Fibroblast of lung (primary cell): ENCODE measurements at regions not wholly inside any gene's neighbourhood (a gene's known extent, or its start where the extent isn't known, plus 50 kb on each side); places are given as distances from the start of the nearest gene placed in this dataset.

Experiments
- DNase-seq, 2 donors: peaks; one replicate each; pipeline versions ENCODE4 v3.0.0 to v3.0.0-alpha.2; 2010; ENCODE audit warnings: low read depth in 2 of 2
- H2AFZ ChIP-seq: 2 replicates; pipeline ENCODE4 v1.5.1; 2012; ENCODE audit warnings: low read length, control low read depth, inconsistent platforms
- H3K27ac ChIP-seq: 2 replicates; pipeline ENCODE4 v1.5.1; 2011; ENCODE audit warnings: low read length, control low read depth; ENCODE audit not compliant: insufficient read depth
- H3K27me3 ChIP-seq: 2 replicates; pipeline ENCODE4 v1.5.1; 2011; ENCODE audit warnings: mild to moderate bottlenecking, low read length; ENCODE audit not compliant: control insufficient read depth, insufficient read depth
- H3K36me3 ChIP-seq: 2 replicates; pipeline ENCODE4 v1.5.1; 2011; ENCODE audit warnings: low read length; ENCODE audit not compliant: control insufficient read depth, insufficient read depth
- H3K4me1 ChIP-seq: 2 replicates; pipeline ENCODE4 v1.5.1; 2011; ENCODE audit warnings: low read length; ENCODE audit not compliant: control insufficient read depth, insufficient read depth; ENCODE audit errors: extremely low read depth
- H3K4me2 ChIP-seq: 2 replicates; pipeline ENCODE4 v1.5.1; 2011; ENCODE audit warnings: low read length, control low read depth; ENCODE audit not compliant: insufficient read depth; ENCODE audit errors: extremely low read depth
- H3K4me3 ChIP-seq, 4 experiments: fragments of 200-600 bp in 1 of 4; sonication (generic) in 1 of 4; replicated peaks in 1 of 4; 2 replicates each; pipeline ENCODE4 v1.5.1; 2011 to 2016; ENCODE audit warnings: low read length in 4 of 4, low read depth in 3 of 4, mild to moderate bottlenecking in 3 of 4, control low read depth in 2 of 4, inconsistent platforms in 1 of 4, mixed read lengths in 1 of 4; ENCODE audit not compliant: insufficient read depth in 1 of 4; ENCODE audit errors: control extremely low read depth in 1 of 4
- H3K79me2 ChIP-seq: 2 replicates; pipeline ENCODE4 v1.5.1; 2012; ENCODE audit warnings: mild to moderate bottlenecking, low read length, inconsistent platforms; ENCODE audit not compliant: control insufficient read depth, insufficient read depth
- H3K9ac ChIP-seq: 2 replicates; pipeline ENCODE4 v1.5.1; 2011; ENCODE audit warnings: mild to moderate bottlenecking, low read length, control low read depth; ENCODE audit not compliant: insufficient read depth
- H3K9me3 ChIP-seq: 2 replicates; pipeline ENCODE4 v1.5.1; 2012; ENCODE audit warnings: low read depth, low read length; ENCODE audit not compliant: control insufficient read depth, insufficient read depth
- H4K20me1 ChIP-seq: 2 replicates; pipeline ENCODE4 v1.5.1; 2011; ENCODE audit warnings: low read length; ENCODE audit not compliant: control insufficient read depth, insufficient read depth; ENCODE audit errors: extremely low read depth
- EZH2 ChIP-seq: IDR thresholded peaks from 2 replicates; pipeline ENCODE4 v1.5.1; 2012; ENCODE audit warnings: low read length, control low read depth, mild to moderate bottlenecking; ENCODE audit errors: missing control alignments
- TF ChIP-seq, protein P1 (sequence below), 2 donors: IDR thresholded peaks in 1 of 2; conservative IDR thresholded peaks in 1 of 2; 1 replicate in 1 of 2; 2 replicates in 1 of 2; pipeline ENCODE4 v1.5.1; 2011 to 2012; ENCODE audit warnings: low read length in 2 of 2, control low read depth in 1 of 2, inconsistent platforms in 1 of 2, low read depth in 1 of 2, mild to moderate bottlenecking in 1 of 2

DNA sequence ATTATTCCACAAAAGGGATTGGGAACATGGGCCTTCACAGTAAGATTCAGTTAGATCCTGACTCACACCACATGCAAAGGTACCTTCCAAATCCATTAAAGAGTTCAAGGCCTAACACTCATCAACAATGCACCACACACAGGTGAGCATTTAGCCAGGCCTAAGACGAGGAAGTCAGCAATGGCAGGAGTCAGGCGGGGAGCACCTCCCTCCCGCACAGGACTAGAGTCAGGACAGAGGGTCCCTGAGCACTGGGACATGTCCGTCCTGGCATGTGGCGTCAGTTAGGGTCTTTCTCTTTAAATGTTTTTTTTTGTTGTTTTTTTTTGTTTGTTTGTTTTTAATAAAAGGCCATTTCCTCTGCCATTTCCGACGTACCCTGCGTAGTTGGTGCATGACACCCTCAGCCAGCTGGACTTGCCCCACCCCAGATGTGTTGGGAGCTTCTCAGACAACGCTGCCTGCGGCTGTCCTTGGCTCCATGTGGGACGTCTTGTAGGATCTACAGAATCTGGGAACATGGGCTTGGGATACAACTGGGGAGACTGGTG, 1458.6 kb downstream of the BRD1 start:
- TF ChIP-seq, protein P1, sequence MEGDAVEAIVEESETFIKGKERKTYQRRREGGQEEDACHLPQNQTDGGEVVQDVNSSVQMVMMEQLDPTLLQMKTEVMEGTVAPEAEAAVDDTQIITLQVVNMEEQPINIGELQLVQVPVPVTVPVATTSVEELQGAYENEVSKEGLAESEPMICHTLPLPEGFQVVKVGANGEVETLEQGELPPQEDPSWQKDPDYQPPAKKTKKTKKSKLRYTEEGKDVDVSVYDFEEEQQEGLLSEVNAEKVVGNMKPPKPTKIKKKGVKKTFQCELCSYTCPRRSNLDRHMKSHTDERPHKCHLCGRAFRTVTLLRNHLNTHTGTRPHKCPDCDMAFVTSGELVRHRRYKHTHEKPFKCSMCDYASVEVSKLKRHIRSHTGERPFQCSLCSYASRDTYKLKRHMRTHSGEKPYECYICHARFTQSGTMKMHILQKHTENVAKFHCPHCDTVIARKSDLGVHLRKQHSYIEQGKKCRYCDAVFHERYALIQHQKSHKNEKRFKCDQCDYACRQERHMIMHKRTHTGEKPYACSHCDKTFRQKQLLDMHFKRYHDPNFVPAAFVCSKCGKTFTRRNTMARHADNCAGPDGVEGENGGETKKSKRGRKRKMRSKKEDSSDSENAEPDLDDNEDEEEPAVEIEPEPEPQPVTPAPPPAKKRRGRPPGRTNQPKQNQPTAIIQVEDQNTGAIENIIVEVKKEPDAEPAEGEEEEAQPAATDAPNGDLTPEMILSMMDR (conservative IDR thresholded peaks at IDR 0.05 in 1 of 2, IDR thresholded peaks at IDR 0.05 in 1 of 2; ENCODE audit: low read depth in 1 of 2, low read length in 2 of 2) = no peak
- TF ChIP-seq EZH2 = no peak
- H3K27me3 ChIP-seq = no peaks in the 10 kb centered on the region
- H3K9ac ChIP-seq = no peak overlapping the region
- DNase-seq = no peak
- H4K20me1 ChIP-seq = no peaks in the 10 kb centered on the region
- no peak overlapping the region for H3K27ac ChIP-seq
- no peaks in the 10 kb centered on the region for H3K4me1 ChIP-seq
- no peak overlapping the region for H2AFZ ChIP-seq
- no peaks in the 10 kb centered on the region for H3K79me2 ChIP-seq
- H3K4me3 ChIP-seq = no peak overlapping the region
- no peak overlapping the region for H3K4me2 ChIP-seq
- H3K9me3 ChIP-seq = no peaks in the 10 kb centered on the region
- no peaks in the 10 kb centered on the region for H3K36me3 ChIP-seq

DNA sequence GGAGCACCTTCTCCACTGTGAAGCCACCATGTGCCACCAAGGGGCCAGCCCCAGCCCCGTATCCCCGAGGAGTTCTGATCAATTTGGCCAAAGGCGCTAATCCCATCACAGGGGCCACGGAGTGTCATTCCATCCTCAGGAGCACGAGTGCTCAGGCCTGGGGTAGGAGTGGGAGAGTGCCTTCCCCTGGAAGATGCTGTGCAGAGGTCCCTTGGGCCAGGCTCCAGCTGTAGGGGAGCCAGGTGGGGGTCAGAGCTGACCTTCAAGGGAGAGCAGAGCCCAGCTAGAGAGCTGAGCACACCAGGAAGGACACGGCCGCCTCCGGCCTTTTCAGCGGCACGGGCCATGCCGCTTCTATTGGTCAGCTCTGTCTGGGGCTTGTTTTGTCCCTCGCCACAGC, 1459.9 kb downstream of the BRD1 start:
- H4K20me1 ChIP-seq = no peaks in the 10 kb centered on the region
- TF ChIP-seq, protein P1 (conservative IDR thresholded peaks at IDR 0.05 in 1 of 2, IDR thresholded peaks at IDR 0.05 in 1 of 2; ENCODE audit: low read depth in 1 of 2, low read length in 2 of 2) = no peak
- TF ChIP-seq EZH2 = no peak
- H2AFZ ChIP-seq = no peak overlapping the region
- H3K9me3 ChIP-seq = no peaks in the 10 kb centered on the region
- DNase-seq = no peak
- H3K4me2 ChIP-seq = no peak overlapping the region
- H3K9ac ChIP-seq = no peak overlapping the region
- H3K4me1 ChIP-seq = no peaks in the 10 kb centered on the region
- H3K36me3 ChIP-seq = no peaks in the 10 kb centered on the region
- no peak overlapping the region for H3K4me3 ChIP-seq
- no peaks in the 10 kb centered on the region for H3K79me2 ChIP-seq
- no peaks in the 10 kb centered on the region for H3K27me3 ChIP-seq
- H3K27ac ChIP-seq = no peak overlapping the region

DNA sequence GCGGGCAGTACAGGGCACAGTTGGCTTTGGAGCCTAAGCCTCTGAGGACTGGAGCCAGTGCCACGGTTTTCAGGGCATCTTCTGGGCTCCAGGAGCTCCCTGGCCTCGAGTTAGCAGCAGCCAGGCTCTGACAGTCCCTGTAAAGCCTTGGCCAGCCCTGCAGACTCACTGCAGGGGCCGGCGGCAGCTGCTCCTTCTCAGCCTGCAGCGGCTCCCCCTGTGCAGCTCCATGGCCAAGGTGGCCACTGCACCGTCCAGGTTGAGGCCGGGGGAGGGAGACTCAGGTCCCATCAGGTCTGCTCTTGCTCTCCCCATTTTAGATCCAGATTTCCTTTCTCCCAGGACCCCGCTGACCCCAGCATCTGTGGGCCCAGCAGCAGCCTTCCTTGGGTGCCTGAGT, 1461.1 kb downstream of the BRD1 start:
- H3K79me2 ChIP-seq = no peaks in the 10 kb centered on the region
- H3K4me2 ChIP-seq = no peak overlapping the region
- no peak overlapping the region for H3K9ac ChIP-seq
- no peak overlapping the region for H2AFZ ChIP-seq
- TF ChIP-seq EZH2 = no peak
- TF ChIP-seq, protein P1 (conservative IDR thresholded peaks at IDR 0.05 in 1 of 2, IDR thresholded peaks at IDR 0.05 in 1 of 2; ENCODE audit: low read depth in 1 of 2, low read length in 2 of 2) = no peak
- no peak overlapping the region for H3K4me3 ChIP-seq
- no peak for DNase-seq
- H3K4me1 ChIP-seq = no peaks in the 10 kb centered on the region
- no peaks in the 10 kb centered on the region for H3K9me3 ChIP-seq
- no peaks in the 10 kb centered on the region for H3K36me3 ChIP-seq
- H3K27me3 ChIP-seq = no peaks in the 10 kb centered on the region
- H3K27ac ChIP-seq = no peak overlapping the region
- H4K20me1 ChIP-seq = no peaks in the 10 kb centered on the region
